Suppressor macrophage (primary cell): ENCODE measurements at regions not wholly inside any gene's neighbourhood (a gene's known extent, or its start where the extent isn't known, plus 50 kb on each side); places are given as distances from the start of the nearest gene placed in this dataset.
A peak's percentile ranks its signal among the peaks of the same experiment; 100 is the strongest.

Experiments
- DNase-seq, 4 experiments: peaks; one replicate each; pipeline ENCODE4 v3.0.0-alpha.2; 2020 to 2022

GRCh38 chr1:224486801-224487583 lies 52.4 kb upstream of the WDR26 start:
- peak in 3 of 4 experiments; percentile 13 to 30 (median 15) for DNase-seq

DNA sequence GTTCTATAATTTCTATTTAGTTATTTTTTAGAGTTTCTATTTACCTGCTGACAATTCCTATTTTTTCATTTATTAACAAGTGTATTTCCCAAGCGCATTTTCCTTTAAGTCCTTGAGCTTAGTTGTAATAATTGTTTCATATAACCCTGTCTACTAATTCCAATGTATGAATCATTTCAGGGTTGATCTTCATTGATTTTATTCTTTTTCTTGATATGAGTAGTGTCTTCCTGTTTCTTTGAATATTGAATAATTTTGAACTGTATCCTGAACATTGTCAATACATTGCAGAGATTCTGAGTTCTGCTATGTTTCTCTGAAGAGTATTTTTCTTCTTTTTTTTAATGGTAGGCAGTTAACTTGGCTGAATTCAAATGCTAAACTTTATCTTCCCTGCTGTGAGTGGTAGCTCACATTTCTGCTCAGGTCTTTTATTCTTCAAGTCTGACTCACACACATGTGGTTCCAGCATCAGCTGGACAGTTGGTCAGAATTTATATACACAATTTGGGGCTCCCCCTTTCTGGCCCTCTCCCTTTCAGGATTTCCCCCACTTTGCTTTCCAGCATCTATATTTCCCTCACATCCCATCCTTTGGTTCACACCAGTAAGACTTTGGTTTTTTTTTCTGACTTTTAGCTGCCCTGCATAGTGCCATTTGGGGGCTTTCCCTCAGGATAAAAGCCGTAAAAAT lies 54.4 kb upstream of the WDR26 start:
- peak; percentile 31 to 56 (median 50) for DNase-seq

- no peak for DNase-seq
These were observed 55.2 kb upstream of the WDR26 start for GRCh38 chr1:224489534-224490365.

- no peak for DNase-seq
These were observed 56.2 kb upstream of the WDR26 start for GRCh38 chr1:224490549-224491537.

DNA sequence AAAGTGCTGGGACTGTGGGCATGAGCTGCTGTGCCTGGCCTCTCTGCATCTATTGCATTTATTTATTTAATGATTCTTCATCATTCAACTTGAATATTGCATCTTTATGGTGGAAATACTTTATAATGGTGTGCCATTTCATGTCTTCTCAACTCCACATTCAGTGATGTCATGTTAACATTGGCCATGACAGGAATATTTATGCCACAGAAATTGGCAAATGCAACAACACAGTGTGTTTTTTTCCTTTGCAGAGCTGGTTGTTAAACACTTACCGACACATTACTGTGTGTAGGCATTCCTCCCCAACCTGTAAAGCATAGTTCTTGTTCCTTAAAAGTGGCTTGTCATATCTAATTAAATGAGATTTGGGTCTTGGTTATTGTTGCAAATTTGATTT lies 57.4 kb upstream of the WDR26 start:
- no peak for DNase-seq

- no peak for DNase-seq
These were observed 58.0 kb upstream of the WDR26 start for GRCh38 chr1:224492632-224493031.

- no peak for DNase-seq
These were observed 58.7 kb upstream of the WDR26 start for GRCh38 chr1:224493269-224493668.

DNA sequence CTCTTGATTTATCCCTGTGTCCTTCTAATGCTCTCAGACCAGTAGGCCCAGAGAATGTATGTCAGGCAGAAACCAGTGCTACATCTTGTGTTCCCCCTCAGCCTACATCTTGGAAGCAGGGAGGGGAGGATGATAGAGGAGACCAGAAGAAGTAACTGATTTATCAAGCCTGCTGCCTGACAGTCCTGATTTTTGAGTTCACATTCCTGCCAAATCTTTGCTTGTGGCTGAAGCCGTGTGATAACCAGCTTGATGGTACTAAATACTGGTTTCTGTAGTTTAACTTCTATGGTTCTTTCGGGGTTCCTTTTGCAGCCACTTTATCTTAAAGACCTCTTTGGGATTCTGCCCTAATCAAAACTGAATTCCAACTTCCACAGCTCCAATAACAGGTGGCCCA lies 59.7 kb upstream of the WDR26 start:
- DNase-seq: no peak

DNA sequence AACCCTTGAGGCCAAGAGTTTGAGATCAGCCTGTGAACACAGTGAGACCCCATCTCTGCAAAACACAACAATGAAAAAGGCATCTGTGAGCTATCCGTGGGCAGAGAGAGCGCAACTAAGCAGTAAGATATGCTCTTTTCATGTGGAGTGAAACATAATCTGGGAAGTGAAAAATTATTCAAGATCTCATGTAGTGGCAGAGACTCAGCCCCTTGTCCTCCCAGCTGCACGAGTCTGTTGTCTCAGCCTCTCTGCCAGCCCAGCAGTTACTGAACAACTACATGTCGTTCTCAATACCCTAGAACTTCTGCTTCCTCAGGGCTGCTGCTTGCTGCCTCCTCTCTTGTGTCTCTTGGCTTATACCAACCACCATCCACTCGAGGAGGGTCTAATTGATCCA lies 61.3 kb upstream of the WDR26 start:
- peak; percentile 55 to 79 (median 74) for DNase-seq

- no peak for DNase-seq
These were observed 62.2 kb upstream of the WDR26 start for GRCh38 chr1:224496826-224497225.

DNA sequence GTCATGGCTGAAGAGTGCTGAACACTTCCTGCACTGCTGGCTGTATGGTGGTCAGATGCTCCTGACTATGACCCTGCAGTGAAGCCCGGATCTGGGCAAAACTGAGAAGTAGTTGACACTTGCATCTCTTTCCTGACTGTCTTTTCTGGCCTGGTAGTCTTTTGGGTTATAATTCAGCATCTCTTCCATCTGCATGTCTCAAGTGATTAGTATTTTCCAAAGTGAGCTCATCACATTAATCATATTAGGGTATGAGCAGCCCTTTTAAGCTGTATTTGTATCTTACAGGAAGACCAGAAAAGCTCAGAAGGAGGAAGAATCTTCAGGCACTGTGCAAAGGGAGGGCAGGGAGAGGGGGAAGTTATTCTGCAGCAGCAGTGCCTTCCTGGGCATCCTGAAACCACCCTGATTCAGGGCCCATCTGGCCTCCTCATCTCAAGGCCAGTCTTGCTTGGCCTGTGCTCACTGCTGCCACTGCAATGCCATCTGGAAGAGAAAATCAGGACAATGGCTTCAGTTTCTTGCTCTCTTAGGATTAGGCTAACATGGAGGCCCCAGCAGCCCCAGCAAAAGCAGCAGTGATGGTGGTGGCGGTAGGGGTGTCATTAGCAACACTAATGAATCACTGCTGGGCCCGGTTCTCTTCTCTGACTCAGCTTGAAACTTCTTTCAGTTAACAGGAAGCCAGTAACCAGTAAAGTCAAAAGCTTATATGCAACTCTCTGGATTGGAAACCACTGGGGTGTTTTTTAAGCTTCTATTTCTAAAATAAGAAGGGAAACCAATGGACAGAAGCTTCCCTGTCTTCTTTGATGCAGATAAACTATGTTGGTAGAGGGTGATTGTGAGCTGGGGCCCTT lies 63.3 kb upstream of the WDR26 start:
- peak; percentile 81 to 90 (median 86) for DNase-seq

DNA sequence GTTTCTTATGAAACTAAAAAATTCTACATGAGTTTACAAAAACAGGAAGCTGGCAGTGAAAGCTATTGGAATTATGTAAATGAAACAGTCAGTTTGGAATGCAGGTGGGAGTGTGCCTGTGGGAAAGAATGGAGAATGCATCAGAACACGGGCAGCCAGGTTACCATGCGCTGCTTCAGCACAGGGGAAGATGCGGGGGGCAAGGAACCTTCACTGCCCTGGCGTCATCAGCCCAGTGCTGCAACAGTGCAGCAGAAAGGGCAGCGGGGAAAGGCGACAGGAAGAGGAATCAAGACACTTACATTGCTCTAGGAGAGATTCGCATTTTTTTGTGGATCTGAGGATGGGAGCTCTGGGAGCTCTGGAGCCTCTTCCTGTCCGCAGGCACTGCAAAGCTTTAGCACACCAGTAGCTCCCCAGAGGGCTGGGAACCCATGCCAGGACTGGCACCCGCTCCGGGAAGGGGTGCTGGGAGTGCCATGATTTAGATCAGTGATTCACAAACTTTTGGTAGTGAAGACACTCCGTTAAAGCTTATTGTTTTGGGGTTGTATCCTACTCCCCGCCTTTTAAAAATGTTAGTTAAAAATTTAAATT lies 64.1 kb upstream of the WDR26 start:
- peak in 2 of 4 experiments; percentile 76 to 77 for DNase-seq

GRCh38 chr1:224499204-224499603 lies 64.6 kb upstream of the WDR26 start:
- DNase-seq: no peak

GRCh38 chr1:224500796-224501195 lies 66.2 kb upstream of the WDR26 start:
- DNase-seq: no peak

- DNase-seq: no peak
These were observed 67.2 kb upstream of the WDR26 start for GRCh38 chr1:224501836-224502235.

- DNase-seq: peak in 2 of 4 experiments; percentile 25 to 49
These were observed 68.0 kb upstream of the WDR26 start for GRCh38 chr1:224502459-224503160.

DNA sequence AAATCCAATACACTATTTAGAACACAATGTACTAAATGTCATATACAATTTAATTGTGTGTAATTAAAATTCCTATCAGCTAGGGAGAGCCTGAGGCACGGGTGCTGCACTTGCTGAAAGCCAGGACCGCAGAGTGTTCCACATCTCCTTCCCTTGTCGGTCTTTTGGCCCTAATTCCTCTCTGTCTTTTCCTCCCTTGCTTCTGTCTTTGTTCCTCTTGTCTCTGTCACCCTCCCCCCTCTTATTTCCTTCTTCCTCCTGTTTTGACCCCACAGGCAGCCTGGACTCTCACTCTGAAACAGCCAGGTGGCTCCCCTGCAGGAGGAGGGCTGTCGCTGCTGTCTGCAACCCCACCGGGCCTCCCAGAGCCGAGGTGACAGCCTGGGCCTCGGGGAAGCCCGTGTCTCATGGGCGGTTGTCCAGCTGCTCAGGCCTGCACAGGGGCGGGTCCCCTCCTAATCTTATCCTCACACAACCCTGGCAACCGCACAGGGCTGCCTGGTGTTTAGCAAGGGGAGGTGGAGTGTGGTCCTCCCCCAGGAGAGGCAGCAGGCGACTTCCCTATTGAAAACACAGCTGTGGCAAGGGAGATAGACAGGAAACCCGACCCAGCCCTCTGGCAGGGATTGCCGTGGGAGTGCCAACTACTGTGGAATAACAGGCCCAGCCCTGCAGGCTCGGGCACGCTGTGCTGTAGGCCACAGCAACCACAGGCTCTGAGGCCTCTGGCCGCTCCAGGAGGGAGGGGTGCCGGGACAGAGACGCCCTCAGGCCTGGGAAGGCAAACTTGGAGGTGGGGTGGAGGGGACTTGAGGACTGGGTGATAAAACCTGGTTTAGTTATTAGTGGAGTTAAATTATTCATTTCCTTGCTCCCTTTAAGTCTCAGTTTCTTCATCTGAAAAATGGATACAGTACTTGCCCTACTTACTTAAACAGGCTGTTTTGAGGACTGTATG lies 68.8 kb upstream of the WDR26 start:
- DNase-seq: peak; percentile 91 to 96 (median 95)

GRCh38 chr1:224504297-224505041 lies 69.9 kb upstream of the WDR26 start:
- peak in 3 of 4 experiments; percentile 36 to 53 (median 52) for DNase-seq
